Thyroid gland (tissue), 4 donors: ENCODE measurements at regions not wholly inside any gene's neighbourhood (a gene's known extent, or its start where the extent isn't known, plus 50 kb on each side); places are given as distances from the start of the nearest gene placed in this dataset.
A peak's percentile ranks its signal among the peaks of the same experiment; 100 is the strongest.

ENCODE experiments used
- CTCF ChIP-seq, 6 experiments: fragments of 200-600 bp in 3 of 6; fragments of 450-650 bp in 3 of 6; sonication (generic) in 3 of 6; IDR thresholded peaks; one replicate each; pipeline ENCODE4 v1.5.1; 2016 to 2019; ENCODE audit warnings: antibody characterized with exemption in 6 of 6, mild to moderate bottlenecking in 2 of 6, inconsistent platforms in 1 of 6, moderate library complexity in 1 of 6
- POLR2A ChIP-seq, 2 donors: fragments of 450-650 bp; IDR thresholded peaks; one replicate each; pipeline ENCODE4 v1.6.1; 2017; ENCODE audit warnings: antibody characterized with exemption in 2 of 2, mild to moderate bottlenecking in 2 of 2, moderate library complexity in 1 of 2

- TF ChIP-seq CTCF (IDR thresholded peaks at IDR 0.05) (peak; percentile 75 to 94 (median 82)), POLR2A (IDR thresholded peaks at IDR 0.05) (no peak)
These were observed 160.3 kb downstream of the INO80D start for GRCh38 chr2:205925373-205926337.
